ENCODE measurements at regions not wholly inside any gene's neighbourhood (a gene's known extent, or its start where the extent isn't known, plus 50 kb on each side); places are given as distances from the start of the nearest gene placed in this dataset.
"Not testable (repeated sequence)": the region's sequence is repeated elsewhere in the genome, so short reads cannot be mapped to it uniquely, and the experiment has no call there.

DNA sequence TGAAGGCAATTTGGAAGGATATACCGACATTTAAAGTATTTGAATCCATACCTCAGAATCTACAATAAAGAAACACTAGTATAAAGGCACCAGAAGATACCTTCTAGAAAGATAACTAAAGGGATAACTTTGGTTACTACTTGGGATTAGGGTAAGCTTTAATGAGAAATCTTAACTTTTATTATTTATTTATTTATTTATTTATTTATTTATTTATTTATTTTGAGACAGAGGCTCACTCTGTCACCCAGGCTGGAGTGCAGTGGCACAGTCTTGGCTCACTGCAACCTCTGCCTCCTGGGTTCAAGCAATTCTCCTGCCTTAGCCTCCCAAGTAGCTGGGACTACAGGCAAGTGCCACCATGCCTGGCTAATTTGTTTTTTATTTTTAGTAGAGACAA, 81.6 kb upstream of the KCND2 start:
- H3K27ac ChIP-seq (ENCODE audit: low read length); H3K9me3 ChIP-seq (ENCODE audit: control insufficient read depth, low read depth, low read length); H3K27me3 ChIP-seq (ENCODE audit: control insufficient read depth, insufficient read depth, low read length); H3K9ac ChIP-seq (ENCODE audit: low read length); H3K4me3 ChIP-seq (ENCODE audit: low read length); H3K36me3 ChIP-seq (ENCODE audit: control insufficient read depth, low read depth, low read length): not testable (repeated sequence)
- peaks cover 20% of the 10 kb centered on the region for H3K4me1 ChIP-seq (ENCODE audit: control insufficient read depth, low read depth, low read length)

DNA sequence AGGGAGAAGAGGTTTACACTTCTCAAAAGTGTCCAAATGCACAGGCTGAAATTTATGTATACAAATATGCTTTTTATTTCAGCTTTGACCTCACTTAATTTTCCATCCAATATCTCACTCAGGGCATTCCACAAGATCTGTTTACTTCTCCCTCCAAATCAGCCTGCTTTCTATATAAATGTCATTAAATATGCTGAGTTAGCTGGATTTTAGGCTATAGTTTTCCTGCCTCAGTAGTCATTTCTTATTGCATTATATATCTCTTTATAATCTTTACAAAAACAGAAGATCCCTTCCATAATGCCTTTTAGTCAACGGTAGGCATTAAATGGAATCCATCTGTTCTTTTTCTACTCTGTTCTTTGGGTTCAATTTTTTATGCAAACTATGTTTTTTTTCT, 71.7 kb upstream of the KCND2 start:
- Histone ChIP-seq H3K9ac (ENCODE audit: low read length) (no peak overlapping the region), H3K36me3 (ENCODE audit: control insufficient read depth, low read depth, low read length) (no peaks in the 10 kb centered on the region), H3K27ac (ENCODE audit: low read length) (no peak overlapping the region), H3K4me1 (ENCODE audit: control insufficient read depth, low read depth, low read length) (no peaks in the 10 kb centered on the region), H3K4me3 (ENCODE audit: low read length) (no peak overlapping the region), H3K27me3 (ENCODE audit: control insufficient read depth, insufficient read depth, low read length) (no peaks in the 10 kb centered on the region), H3K9me3 (ENCODE audit: control insufficient read depth, low read depth, low read length) (no peaks in the 10 kb centered on the region)

DNA sequence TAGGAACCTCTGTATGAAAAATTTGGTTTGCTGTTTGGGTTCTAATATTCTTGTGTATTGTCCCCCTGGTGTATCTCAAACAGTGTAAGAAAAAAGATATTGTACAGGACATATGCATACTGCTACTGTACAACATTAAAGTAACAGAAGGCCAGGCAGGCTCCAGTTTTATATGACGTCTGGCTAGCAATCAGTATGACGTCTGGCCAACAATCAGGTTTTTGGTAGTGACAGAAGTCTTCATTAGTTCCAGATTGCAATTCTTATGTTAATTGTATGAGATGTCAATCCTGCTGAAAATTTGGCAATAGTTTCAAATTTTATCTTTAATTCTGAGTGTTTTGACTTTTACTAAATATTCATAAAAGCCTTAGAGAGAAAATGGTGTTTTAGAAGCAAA, 67.9 kb upstream of the KCND2 start:
- H3K9me3 ChIP-seq (ENCODE audit: control insufficient read depth, low read depth, low read length), result no peaks in the 10 kb centered on the region
- peaks cover 4% of the 10 kb centered on the region for H3K4me1 ChIP-seq (ENCODE audit: control insufficient read depth, low read depth, low read length)
- H3K9ac ChIP-seq (ENCODE audit: low read length), result no peak overlapping the region
- H3K27ac ChIP-seq (ENCODE audit: low read length), result no peak overlapping the region
- no peak overlapping the region for H3K4me3 ChIP-seq (ENCODE audit: low read length)
- no peaks in the 10 kb centered on the region for H3K36me3 ChIP-seq (ENCODE audit: control insufficient read depth, low read depth, low read length)
- no peaks in the 10 kb centered on the region for H3K27me3 ChIP-seq (ENCODE audit: control insufficient read depth, insufficient read depth, low read length)

DNA sequence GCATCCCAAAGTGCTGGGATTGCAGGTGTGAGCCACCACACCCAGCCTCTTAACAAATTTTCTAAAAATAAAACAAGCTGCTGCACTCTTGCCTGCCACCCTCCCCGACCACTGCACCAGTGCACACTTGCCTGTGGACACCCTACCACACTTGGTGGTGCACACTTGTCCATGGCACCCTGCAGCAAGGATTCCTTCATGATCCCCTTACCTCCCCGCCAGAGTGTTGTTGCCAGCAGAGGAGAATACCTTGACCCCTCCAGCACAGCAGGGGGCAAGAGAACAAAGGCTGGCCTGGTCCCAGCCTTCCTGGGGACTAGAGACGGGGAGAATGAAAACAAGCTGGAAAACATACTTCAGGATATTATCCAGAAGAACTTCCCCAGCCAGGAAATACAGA, 65.9 kb upstream of the KCND2 start:
- Histone ChIP-seq H3K4me1 (ENCODE audit: control insufficient read depth, low read depth, low read length) (peaks cover 4% of the 10 kb centered on the region), H3K9ac (ENCODE audit: low read length) (no peak overlapping the region), H3K27ac (ENCODE audit: low read length) (no peak overlapping the region), H3K4me3 (ENCODE audit: low read length) (no peak overlapping the region), H3K36me3 (ENCODE audit: control insufficient read depth, low read depth, low read length) (no peaks in the 10 kb centered on the region), H3K9me3 (ENCODE audit: control insufficient read depth, low read depth, low read length) (no peaks in the 10 kb centered on the region), H3K27me3 (ENCODE audit: control insufficient read depth, insufficient read depth, low read length) (no peaks in the 10 kb centered on the region)

DNA sequence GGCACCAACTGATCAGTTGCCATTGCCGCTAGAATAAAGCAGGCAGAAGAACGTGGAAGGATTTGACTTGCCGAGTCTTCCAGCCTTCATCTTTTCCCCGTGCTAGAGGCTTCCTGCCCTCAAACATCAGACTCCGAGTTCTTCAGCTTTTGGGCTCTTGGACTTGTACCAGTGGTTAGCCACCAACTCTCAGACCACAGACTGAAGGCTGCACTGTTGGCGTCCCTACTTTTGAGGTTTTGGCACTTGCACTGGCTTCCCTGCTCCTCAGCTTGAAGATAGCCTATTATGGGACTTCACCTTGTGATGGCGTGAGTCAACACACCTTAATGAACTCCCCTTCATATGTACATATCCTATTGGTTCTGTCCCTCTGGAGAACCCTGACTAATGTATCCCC, 57.3 kb upstream of the KCND2 start:
- no peak overlapping the region for H3K9ac ChIP-seq (ENCODE audit: low read length)
- no peaks in the 10 kb centered on the region for H3K9me3 ChIP-seq (ENCODE audit: control insufficient read depth, low read depth, low read length)
- no peak overlapping the region for H3K27ac ChIP-seq (ENCODE audit: low read length)
- no peaks in the 10 kb centered on the region for H3K36me3 ChIP-seq (ENCODE audit: control insufficient read depth, low read depth, low read length)
- H3K4me3 ChIP-seq (ENCODE audit: low read length), result no peak overlapping the region
- no peaks in the 10 kb centered on the region for H3K27me3 ChIP-seq (ENCODE audit: control insufficient read depth, insufficient read depth, low read length)
- no peaks in the 10 kb centered on the region for H3K4me1 ChIP-seq (ENCODE audit: control insufficient read depth, low read depth, low read length)

DNA sequence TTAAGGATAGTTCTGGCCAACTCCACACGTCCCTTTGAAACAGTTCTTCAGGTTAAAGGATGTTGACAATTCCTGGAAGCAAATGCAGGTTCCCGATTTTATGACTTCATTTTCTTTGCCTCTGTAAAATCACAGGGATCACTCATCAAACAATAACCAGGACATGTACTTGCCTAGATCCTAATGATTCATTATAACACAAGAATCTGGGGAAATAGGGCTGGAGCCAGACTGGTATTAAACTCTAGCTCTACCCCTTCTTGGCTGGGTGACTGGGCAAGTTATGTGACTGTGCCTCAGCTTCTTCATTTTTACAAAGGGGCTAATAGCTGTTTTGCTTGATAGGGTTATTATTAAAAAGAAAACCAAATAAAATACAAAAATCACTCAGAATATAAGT, 56.0 kb upstream of the KCND2 start:
- no peaks in the 10 kb centered on the region for H3K9me3 ChIP-seq (ENCODE audit: control insufficient read depth, low read depth, low read length)
- H3K27ac ChIP-seq (ENCODE audit: low read length), result no peak overlapping the region
- no peak overlapping the region for H3K4me3 ChIP-seq (ENCODE audit: low read length)
- no peaks in the 10 kb centered on the region for H3K4me1 ChIP-seq (ENCODE audit: control insufficient read depth, low read depth, low read length)
- H3K27me3 ChIP-seq (ENCODE audit: control insufficient read depth, insufficient read depth, low read length), result no peaks in the 10 kb centered on the region
- no peaks in the 10 kb centered on the region for H3K36me3 ChIP-seq (ENCODE audit: control insufficient read depth, low read depth, low read length)
- H3K9ac ChIP-seq (ENCODE audit: low read length), result no peak overlapping the region

DNA sequence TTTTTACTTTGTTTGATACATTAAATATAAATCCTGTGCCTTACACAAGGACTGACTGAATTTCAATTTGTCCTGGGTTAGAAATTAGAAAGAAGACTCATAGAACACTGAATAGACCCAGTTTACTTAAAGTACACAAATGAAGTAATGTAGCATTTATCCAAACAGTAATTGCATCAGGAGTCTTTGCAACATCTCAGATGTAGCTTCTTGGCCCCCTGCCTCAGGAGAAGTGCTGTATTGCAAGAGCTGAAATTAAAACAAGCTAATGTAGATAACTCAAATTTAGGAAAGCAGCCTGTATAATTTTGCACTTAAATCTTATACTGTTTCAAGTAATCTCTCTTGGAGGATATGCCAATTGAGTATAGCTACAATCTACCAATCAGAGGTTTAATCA, 54.3 kb upstream of the KCND2 start:
- Histone ChIP-seq H3K9ac (ENCODE audit: low read length) (no peak overlapping the region), H3K4me1 (ENCODE audit: control insufficient read depth, low read depth, low read length) (no peaks in the 10 kb centered on the region), H3K27me3 (ENCODE audit: control insufficient read depth, insufficient read depth, low read length) (no peaks in the 10 kb centered on the region), H3K27ac (ENCODE audit: low read length) (no peak overlapping the region), H3K36me3 (ENCODE audit: control insufficient read depth, low read depth, low read length) (no peaks in the 10 kb centered on the region), H3K4me3 (ENCODE audit: low read length) (no peak overlapping the region), H3K9me3 (ENCODE audit: control insufficient read depth, low read depth, low read length) (no peaks in the 10 kb centered on the region)

DNA sequence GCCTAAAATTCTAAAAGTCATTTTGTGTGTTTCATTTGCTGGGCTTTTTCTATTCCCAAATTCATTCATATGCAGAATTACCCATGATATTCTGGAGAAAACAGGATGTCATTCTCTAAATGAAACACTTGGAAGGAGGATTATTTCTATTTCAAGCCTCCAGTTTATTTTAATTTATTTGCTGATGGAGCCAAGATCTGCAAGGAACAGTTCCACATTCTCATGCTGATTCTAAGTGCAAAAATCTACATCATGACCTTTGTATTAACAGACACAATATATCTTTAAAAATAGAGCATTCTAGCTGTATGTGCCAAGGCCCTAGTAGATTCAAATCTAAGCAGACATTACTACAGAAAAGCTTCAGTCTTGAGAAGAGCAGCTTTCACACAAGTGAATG, 51.3 kb upstream of the KCND2 start:
- Histone ChIP-seq H3K9me3 (ENCODE audit: control insufficient read depth, low read depth, low read length) (no peaks in the 10 kb centered on the region), H3K4me1 (ENCODE audit: control insufficient read depth, low read depth, low read length) (no peaks in the 10 kb centered on the region), H3K27ac (ENCODE audit: low read length) (no peak overlapping the region), H3K4me3 (ENCODE audit: low read length) (no peak overlapping the region), H3K9ac (ENCODE audit: low read length) (no peak overlapping the region), H3K36me3 (ENCODE audit: control insufficient read depth, low read depth, low read length) (no peaks in the 10 kb centered on the region), H3K27me3 (ENCODE audit: control insufficient read depth, insufficient read depth, low read length) (no peaks in the 10 kb centered on the region)

Measured in iPS-18a (cell line).